HL-60 (cell line): ENCODE measurements at regions not wholly inside any gene's neighbourhood (a gene's known extent, or its start where the extent isn't known, plus 50 kb on each side); places are given as distances from the start of the nearest gene placed in this dataset.

ENCODE experiments used
- GABPA ChIP-seq: IDR thresholded peaks from 2 replicates; pipeline ENCODE4 v1.6.1; 2012; ENCODE audit warnings: low read depth
- POLR2AphosphoS5 ChIP-seq: IDR thresholded peaks from 2 replicates; pipeline ENCODE4 v1.6.1; 2012; ENCODE audit warnings: low read depth
- TF ChIP-seq, protein P1 (sequence below): IDR thresholded peaks from one replicate; pipeline ENCODE4 v1.5.1; 2011; ENCODE audit warnings: low read length, control low read depth, inconsistent platforms; ENCODE audit not compliant: insufficient read depth

DNA sequence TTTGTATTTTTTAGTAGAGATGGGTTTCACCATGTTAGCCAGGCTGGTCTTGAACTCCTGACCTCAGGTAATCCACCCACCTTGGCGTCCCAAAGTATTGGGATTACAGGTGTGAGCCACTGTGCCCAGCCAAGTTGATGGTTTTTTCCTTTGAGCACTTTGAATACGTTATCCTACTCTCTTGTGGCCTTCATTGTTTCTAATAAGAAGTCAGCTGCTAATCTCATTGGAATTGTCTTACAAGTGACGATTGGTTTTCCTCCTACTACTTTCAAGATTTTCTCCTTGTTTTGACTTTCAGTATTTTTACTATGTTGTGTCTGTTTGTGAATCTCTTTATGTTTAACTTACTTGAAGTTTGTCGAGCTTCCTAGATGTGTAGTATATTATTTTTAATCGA, 88.5 kb downstream of the TMEM200C start:
- TF ChIP-seq, protein P1, sequence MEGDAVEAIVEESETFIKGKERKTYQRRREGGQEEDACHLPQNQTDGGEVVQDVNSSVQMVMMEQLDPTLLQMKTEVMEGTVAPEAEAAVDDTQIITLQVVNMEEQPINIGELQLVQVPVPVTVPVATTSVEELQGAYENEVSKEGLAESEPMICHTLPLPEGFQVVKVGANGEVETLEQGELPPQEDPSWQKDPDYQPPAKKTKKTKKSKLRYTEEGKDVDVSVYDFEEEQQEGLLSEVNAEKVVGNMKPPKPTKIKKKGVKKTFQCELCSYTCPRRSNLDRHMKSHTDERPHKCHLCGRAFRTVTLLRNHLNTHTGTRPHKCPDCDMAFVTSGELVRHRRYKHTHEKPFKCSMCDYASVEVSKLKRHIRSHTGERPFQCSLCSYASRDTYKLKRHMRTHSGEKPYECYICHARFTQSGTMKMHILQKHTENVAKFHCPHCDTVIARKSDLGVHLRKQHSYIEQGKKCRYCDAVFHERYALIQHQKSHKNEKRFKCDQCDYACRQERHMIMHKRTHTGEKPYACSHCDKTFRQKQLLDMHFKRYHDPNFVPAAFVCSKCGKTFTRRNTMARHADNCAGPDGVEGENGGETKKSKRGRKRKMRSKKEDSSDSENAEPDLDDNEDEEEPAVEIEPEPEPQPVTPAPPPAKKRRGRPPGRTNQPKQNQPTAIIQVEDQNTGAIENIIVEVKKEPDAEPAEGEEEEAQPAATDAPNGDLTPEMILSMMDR = no peak
- no peak for TF ChIP-seq POLR2AphosphoS5
- no peak for TF ChIP-seq GABPA
